PC-9 (cell line): ENCODE measurements at regions not wholly inside any gene's neighbourhood (a gene's known extent, or its start where the extent isn't known, plus 50 kb on each side); places are given as distances from the start of the nearest gene placed in this dataset.

Source experiments
- BruUV-seq: library from RNA; stranded (reverse); fragments of 400-500 nt; replicated peaks from 2 replicates; lab custom pipeline; 2021; lab: Mats Ljungman, UMichigan
- CTCF ChIA-PET: fragments of 300-600 bp; sonication (Branson Sonifier 250); formaldehyde crosslinking; loops from one replicate; lab custom pipeline; 2022; ENCODE audit warnings: antibody characterized with exemption; lab: Charles Lee
- POLR2A ChIA-PET: fragments of 300-600 bp; sonication (Branson Sonifier 250); formaldehyde crosslinking; loops from one replicate; lab custom pipeline; 2022; ENCODE audit warnings: antibody characterized with exemption; ENCODE audit not compliant: unreplicated experiment; lab: Charles Lee
- DNase-seq, 2 experiments: peaks; one replicate each; pipeline versions ENCODE4 v3.0.0 to v3.0.0-alpha.2; 2015 to 2022; ENCODE audit warnings: mixed read lengths in 1 of 2
- H2AFZ ChIP-seq: fragments of 200-600 bp; sonication (generic); 2 replicates; pipeline ENCODE4 v1.8.1; 2017; ENCODE audit warnings: antibody characterized with exemption
- H3F3A ChIP-seq: fragments of 200-600 bp; sonication (generic); 2 replicates; pipeline ENCODE4 v1.8.1; 2017; ENCODE audit warnings: antibody characterized with exemption, mild to moderate bottlenecking, low read depth; ENCODE audit not compliant: insufficient read depth
- H3K27ac ChIP-seq: fragments of 200-600 bp; sonication (generic); 2 replicates; pipeline ENCODE4 v1.6.1; 2016; ENCODE audit warnings: mixed run types
- H3K27me3 ChIP-seq: fragments of 200-600 bp; sonication (generic); 2 replicates; pipeline ENCODE4 v1.6.1; 2016; ENCODE audit warnings: low read depth, mixed run types; ENCODE audit not compliant: insufficient read depth
- H3K36me3 ChIP-seq: fragments of 200-600 bp; sonication (generic); 2 replicates; pipeline ENCODE4 v1.6.1; 2016; ENCODE audit warnings: low read depth, mixed run types
- H3K4me1 ChIP-seq: fragments of 200-600 bp; sonication (generic); replicated peaks from 2 replicates; pipeline ENCODE4 v1.6.1; 2016; ENCODE audit warnings: mixed run types; ENCODE audit not compliant: insufficient read depth
- H3K4me2 ChIP-seq: fragments of 200-600 bp; sonication (generic); 2 replicates; pipeline ENCODE4 v1.6.1; 2017; ENCODE audit warnings: mixed run types
- H3K4me3 ChIP-seq: fragments of 200-600 bp; sonication (generic); 2 replicates; pipeline ENCODE4 v1.6.1; 2016; ENCODE audit warnings: mixed run types
- H3K79me2 ChIP-seq: fragments of 200-600 bp; sonication (generic); 2 replicates; pipeline ENCODE4 v1.6.1; 2017; ENCODE audit warnings: low read depth, mixed run types
- H3K9me2 ChIP-seq: fragments of 200-600 bp; sonication (generic); 2 replicates; pipeline ENCODE4 v1.8.1; 2017; ENCODE audit warnings: mild to moderate bottlenecking; ENCODE audit not compliant: insufficient read depth
- H3K9me3 ChIP-seq: fragments of 200-600 bp; sonication (generic); 2 replicates; pipeline ENCODE4 v1.8.1; 2016; ENCODE audit warnings: low read depth; ENCODE audit not compliant: insufficient read depth
- H4K20me1 ChIP-seq: fragments of 200-600 bp; sonication (generic); 2 replicates; pipeline ENCODE4 v1.8.1; 2017; ENCODE audit not compliant: insufficient read depth
- EZH2 ChIP-seq: fragments of 200-600 bp; sonication (generic); IDR thresholded peaks from 2 replicates; pipeline ENCODE4 v1.8.0; 2017; ENCODE audit warnings: antibody characterized with exemption, low read depth
- intact Hi-C: fragments of 100-400 bp; cut with micrococcal nuclease; formaldehyde crosslinking; loops from one replicate; pipeline ENCODE4 v1.10.0; 2022; ENCODE audit not compliant: unreplicated experiment
- TF ChIP-seq, protein P1 (sequence below): fragments of 200-600 bp; sonication (generic); conservative IDR thresholded peaks from 2 replicates; pipeline ENCODE4 v1.6.1; 2017; ENCODE audit warnings: mixed run types, antibody characterized with exemption, mild to moderate bottlenecking, moderate library complexity

DNA sequence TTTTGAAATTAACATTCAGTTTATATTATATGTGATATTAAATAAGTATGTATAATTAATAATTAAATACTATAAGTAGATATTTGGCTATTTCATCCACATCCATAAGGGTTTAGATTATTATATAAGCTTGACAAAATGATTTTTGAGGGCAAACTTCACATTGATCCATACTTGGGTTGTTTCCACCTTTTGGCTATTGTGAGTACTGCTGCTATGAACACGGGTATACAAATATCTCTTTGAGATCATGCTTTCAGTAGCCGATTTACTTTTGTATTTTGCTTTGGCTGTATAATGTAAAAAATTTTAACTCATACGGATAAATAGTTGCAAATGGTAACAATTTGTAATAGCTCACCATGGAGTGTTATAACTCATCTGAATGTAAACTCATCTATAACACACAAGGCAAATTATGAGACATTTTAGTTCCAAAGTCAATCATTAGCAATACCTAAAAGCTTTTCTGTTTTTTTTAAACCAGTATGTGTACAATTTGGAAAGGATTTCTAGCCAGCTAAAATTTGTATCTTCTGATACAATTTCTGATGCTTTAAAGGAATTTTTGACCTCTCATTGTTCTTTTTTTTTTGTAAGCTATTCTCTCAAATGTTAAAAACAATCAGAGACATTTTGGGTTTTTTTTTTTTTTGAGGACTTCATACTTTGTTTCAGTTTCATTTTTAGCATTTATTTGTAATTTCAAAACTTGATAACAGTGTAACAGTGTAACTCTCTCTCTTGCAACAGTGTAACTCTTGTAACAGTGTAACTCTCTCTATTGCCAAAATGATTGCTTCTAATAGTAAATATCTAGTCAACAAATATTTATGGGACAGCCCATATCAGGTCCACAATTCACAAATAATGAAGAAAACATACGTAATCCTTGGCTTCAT, 51.8 kb upstream of the ARX start:
- Histone ChIP-seq H2AFZ (no peak overlapping the region), H3K36me3 (no peaks in the 10 kb centered on the region), H3K79me2 (no peaks in the 10 kb centered on the region), H3K9me2 (no peaks in the 10 kb centered on the region), H3F3A (no peaks in the 10 kb centered on the region), H3K27me3 (no peaks in the 10 kb centered on the region), H3K9me3 (no peaks in the 10 kb centered on the region), H3K27ac (no peak overlapping the region), H3K4me1 (no peaks in the 10 kb centered on the region), H4K20me1 (no peaks in the 10 kb centered on the region), H3K4me3 (no peak overlapping the region), H3K4me2 (no peak overlapping the region)
- ChIA-PET CTCF (interaction anchor here (0.7 kb wide), 1 partner anchor 34 kb away, joined by 4 read pairs; no protein-coding TSS in a partner anchor), POLR2A (no interaction called here)
- no TSS peak for BruUV-seq
- intact Hi-C loops = no loop called here
- no peak for DNase-seq
- no peak for TF ChIP-seq EZH2
- TF ChIP-seq, protein P1, sequence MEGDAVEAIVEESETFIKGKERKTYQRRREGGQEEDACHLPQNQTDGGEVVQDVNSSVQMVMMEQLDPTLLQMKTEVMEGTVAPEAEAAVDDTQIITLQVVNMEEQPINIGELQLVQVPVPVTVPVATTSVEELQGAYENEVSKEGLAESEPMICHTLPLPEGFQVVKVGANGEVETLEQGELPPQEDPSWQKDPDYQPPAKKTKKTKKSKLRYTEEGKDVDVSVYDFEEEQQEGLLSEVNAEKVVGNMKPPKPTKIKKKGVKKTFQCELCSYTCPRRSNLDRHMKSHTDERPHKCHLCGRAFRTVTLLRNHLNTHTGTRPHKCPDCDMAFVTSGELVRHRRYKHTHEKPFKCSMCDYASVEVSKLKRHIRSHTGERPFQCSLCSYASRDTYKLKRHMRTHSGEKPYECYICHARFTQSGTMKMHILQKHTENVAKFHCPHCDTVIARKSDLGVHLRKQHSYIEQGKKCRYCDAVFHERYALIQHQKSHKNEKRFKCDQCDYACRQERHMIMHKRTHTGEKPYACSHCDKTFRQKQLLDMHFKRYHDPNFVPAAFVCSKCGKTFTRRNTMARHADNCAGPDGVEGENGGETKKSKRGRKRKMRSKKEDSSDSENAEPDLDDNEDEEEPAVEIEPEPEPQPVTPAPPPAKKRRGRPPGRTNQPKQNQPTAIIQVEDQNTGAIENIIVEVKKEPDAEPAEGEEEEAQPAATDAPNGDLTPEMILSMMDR = no peak

DNA sequence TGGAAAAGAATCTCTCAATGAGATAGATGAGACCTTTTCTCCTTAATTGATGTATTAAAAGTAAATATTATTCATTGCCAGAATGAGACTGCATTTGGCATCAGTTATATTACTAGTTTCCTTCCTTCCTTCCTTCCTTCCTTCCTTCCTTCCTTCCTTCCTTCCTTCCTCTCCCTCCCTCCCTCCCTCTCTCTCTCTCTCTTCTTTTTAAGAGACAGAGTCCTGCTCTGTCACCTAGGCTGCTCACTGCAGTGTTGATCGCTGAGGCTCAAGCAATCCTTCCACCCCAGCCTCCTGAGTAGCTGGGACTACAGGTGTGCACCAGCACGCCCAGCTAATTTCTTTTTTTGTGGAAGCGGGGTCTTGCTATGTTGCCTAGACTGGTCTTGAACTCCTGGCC, 50.4 kb upstream of the ARX start:
- no peaks in the 10 kb centered on the region for H3K9me2 ChIP-seq
- no peak overlapping the region for H3K27ac ChIP-seq
- BruUV-seq = no TSS peak
- CTCF ChIA-PET = no interaction called here
- H3K9me3 ChIP-seq = no peaks in the 10 kb centered on the region
- no peaks in the 10 kb centered on the region for H3K79me2 ChIP-seq
- no peak for DNase-seq
- TF ChIP-seq, protein P1 = no peak
- TF ChIP-seq EZH2 = no peak
- intact Hi-C loops = no loop called here
- H2AFZ ChIP-seq = no peak overlapping the region
- no peaks in the 10 kb centered on the region for H3F3A ChIP-seq
- H3K27me3 ChIP-seq = no peaks in the 10 kb centered on the region
- no peak overlapping the region for H3K4me3 ChIP-seq
- H3K36me3 ChIP-seq = no peaks in the 10 kb centered on the region
- H3K4me2 ChIP-seq = no peak overlapping the region
- no peaks in the 10 kb centered on the region for H4K20me1 ChIP-seq
- H3K4me1 ChIP-seq = no peaks in the 10 kb centered on the region
- POLR2A ChIA-PET = no interaction called here
